Thyroid gland (tissue), 4 donors: ENCODE measurements at regions not wholly inside any gene's neighbourhood (a gene's known extent, or its start where the extent isn't known, plus 50 kb on each side); places are given as distances from the start of the nearest gene placed in this dataset.
"Not testable (repeated sequence)": the region's sequence is repeated elsewhere in the genome, so short reads cannot be mapped to it uniquely, and the experiment has no call there.

Experiments
- DNase-seq, 2 donors: peaks; one replicate each; pipeline ENCODE4 v3.0.0-alpha.2; 2019
- H3K27ac ChIP-seq, 3 donors: fragments of 200-600 bp; sonication (generic); 1 replicate in 2 of 3; 2 replicates in 1 of 3; pipeline ENCODE4 v1.5.1; 2016 to 2019; ENCODE audit warnings: mild to moderate bottlenecking in 1 of 3, moderate library complexity in 1 of 3
- H3K27me3 ChIP-seq: fragments of 200-600 bp; sonication (generic); one replicate; pipeline ENCODE4 v1.5.1; 2019
- H3K36me3 ChIP-seq, 2 donors: fragments of 200-600 bp; sonication (generic); one replicate each; pipeline ENCODE4 v1.5.1; 2016 to 2019
- H3K4me1 ChIP-seq, 2 donors: fragments of 200-600 bp; sonication (generic); one replicate each; pipeline ENCODE4 v1.5.1; 2017 to 2019
- H3K4me3 ChIP-seq, 3 donors: fragments of 200-600 bp; sonication (generic); replicated peaks in 1 of 3; 1 replicate in 2 of 3; 2 replicates in 1 of 3; pipeline ENCODE4 v1.5.1; 2016; ENCODE audit warnings: mild to moderate bottlenecking in 1 of 3
- H3K9me3 ChIP-seq: fragments of 200-600 bp; sonication (generic); one replicate; pipeline ENCODE4 v1.5.1; 2017
- CTCF ChIP-seq, 6 experiments: fragments of 200-600 bp in 3 of 6; fragments of 450-650 bp in 3 of 6; sonication (generic) in 3 of 6; IDR thresholded peaks; one replicate each; pipeline ENCODE4 v1.5.1; 2016 to 2019; ENCODE audit warnings: antibody characterized with exemption in 6 of 6, mild to moderate bottlenecking in 2 of 6, inconsistent platforms in 1 of 6, moderate library complexity in 1 of 6
- POLR2A ChIP-seq, 2 donors: fragments of 450-650 bp; IDR thresholded peaks; one replicate each; pipeline ENCODE4 v1.6.1; 2017; ENCODE audit warnings: antibody characterized with exemption in 2 of 2, mild to moderate bottlenecking in 2 of 2, moderate library complexity in 1 of 2
- WGBS, 2 donors: methylation state at CpG; one replicate each; pipeline ENCODE4 v1.1.5; 2017; 5-methylcytosine and 5-hydroxymethylcytosine counted together
- intact Hi-C: fragments of 100-400 bp; cut with DNase I; formaldehyde crosslinking; loops from one replicate; pipeline ENCODE4 v1.15.1; 2023

GRCh38 chr4:27412613-27413012, 552.0 kb downstream of the STIM2 start:
- intact Hi-C loops = no loop called here
- Histone ChIP-seq H3K27me3 (no peaks in the 10 kb centered on the region), H3K9me3 (no peaks in the 10 kb centered on the region), H3K4me1 (no peaks in the 10 kb centered on the region), H3K36me3 (no peaks in the 10 kb centered on the region), H3K4me3 (no peak overlapping the region), H3K27ac (no peak overlapping the region)
- 94% methylated on average over 1 of the region's 1 CpG for WGBS, 2 donors
- no peak for TF ChIP-seq POLR2A (IDR thresholded peaks at IDR 0.05)
- no peak for TF ChIP-seq CTCF (IDR thresholded peaks at IDR 0.05)
- no peak for DNase-seq

GRCh38 chr4:27414887-27415731, 554.5 kb downstream of the STIM2 start:
- TF ChIP-seq POLR2A (IDR thresholded peaks at IDR 0.05) (no peak), CTCF (IDR thresholded peaks at IDR 0.05) (no peak)
- DNase-seq = no peak
- intact Hi-C loops = no loop called here
- no peaks in the 10 kb centered on the region for H3K9me3 ChIP-seq
- no peaks in the 10 kb centered on the region for H3K4me1 ChIP-seq
- H3K27ac ChIP-seq = no peak overlapping the region
- 54 to 59% methylated on average over 3 of the region's 3 CpGs for WGBS, 2 donors
- no peaks in the 10 kb centered on the region for H3K36me3 ChIP-seq
- no peak overlapping the region for H3K4me3 ChIP-seq
- no peaks in the 10 kb centered on the region for H3K27me3 ChIP-seq

- H3K9me3 ChIP-seq = no peaks in the 10 kb centered on the region
- no peak overlapping the region for H3K4me3 ChIP-seq
- no peaks in the 10 kb centered on the region for H3K36me3 ChIP-seq
- H3K27me3 ChIP-seq = no peaks in the 10 kb centered on the region
- no peaks in the 10 kb centered on the region for H3K4me1 ChIP-seq
- DNase-seq = no peak
- H3K27ac ChIP-seq = no peak overlapping the region
- WGBS, 2 donors = 50 to 58% methylated on average over 1 of the region's 1 CpG
- TF ChIP-seq CTCF (IDR thresholded peaks at IDR 0.05) = no peak
- no peak for TF ChIP-seq POLR2A (IDR thresholded peaks at IDR 0.05)
- intact Hi-C loops = no loop called here
These were observed 568.0 kb downstream of the STIM2 start for GRCh38 chr4:27428661-27429060.

- 61 to 64% methylated on average over 5 of the region's 5 CpGs for WGBS, 2 donors
- Histone ChIP-seq H3K9me3 (no peaks in the 10 kb centered on the region), H3K4me1 (no peaks in the 10 kb centered on the region), H3K4me3 (no peak overlapping the region), H3K27me3 (no peaks in the 10 kb centered on the region), H3K36me3 (no peaks in the 10 kb centered on the region), H3K27ac (no peak overlapping the region)
- DNase-seq = no peak
- intact Hi-C loops = no loop called here
- TF ChIP-seq POLR2A (IDR thresholded peaks at IDR 0.05) = no peak
- TF ChIP-seq CTCF (IDR thresholded peaks at IDR 0.05) = no peak
These were observed 568.8 kb downstream of the STIM2 start for GRCh38 chr4:27429364-27429871.

- H3K27me3 ChIP-seq = no peaks in the 10 kb centered on the region
- DNase-seq = no peak
- no peak for TF ChIP-seq CTCF (IDR thresholded peaks at IDR 0.05)
- H3K4me3 ChIP-seq = no peak overlapping the region
- H3K27ac ChIP-seq = no peak overlapping the region
- H3K36me3 ChIP-seq = no peaks in the 10 kb centered on the region
- no peaks in the 10 kb centered on the region for H3K9me3 ChIP-seq
- no peaks in the 10 kb centered on the region for H3K4me1 ChIP-seq
- WGBS, 2 donors = 78 to 84% methylated on average over 1 of the region's 1 CpG
- intact Hi-C loops = no loop called here
These were observed 581.5 kb downstream of the STIM2 start for GRCh38 chr4:27442146-27442545.

GRCh38 chr4:27442661-27443060, 582.0 kb downstream of the STIM2 start:
- H3K27ac ChIP-seq, intact Hi-C loops, H3K4me1 ChIP-seq, H3K9me3 ChIP-seq, H3K27me3 ChIP-seq, H3K4me3 ChIP-seq, DNase-seq, H3K36me3 ChIP-seq: not testable (repeated sequence)
- WGBS, 2 donors = 86 to 91% methylated on average over 4 of the region's 4 CpGs
